GM12874 (cell line): ENCODE measurements at regions not wholly inside any gene's neighbourhood (a gene's known extent, or its start where the extent isn't known, plus 50 kb on each side); places are given as distances from the start of the nearest gene placed in this dataset.

Experiments used
- CTCF ChIP-seq: IDR thresholded peaks from 2 replicates; pipeline ENCODE4 v1.5.1; 2011; ENCODE audit warnings: low read depth, mild to moderate bottlenecking, control low read depth, low read length, moderate library complexity; ENCODE audit not compliant: insufficient read depth

GRCh38 chr16:29315916-29316517, 90.5 kb downstream of the NPIPB11 start:
- no peak for TF ChIP-seq CTCF

GRCh38 chr16:29315046-29315445, 91.5 kb downstream of the NPIPB11 start:
- no peak for TF ChIP-seq CTCF

- TF ChIP-seq CTCF = no peak
Measured at GRCh38 chr16:29314292-29314934, 92.1 kb downstream of the NPIPB11 start.

- no peak for TF ChIP-seq CTCF
Measured at GRCh38 chr16:29313559-29314048, 92.9 kb downstream of the NPIPB11 start.

- TF ChIP-seq CTCF = no peak
Measured at GRCh38 chr16:29312835-29313558, 93.5 kb downstream of the NPIPB11 start.

- TF ChIP-seq CTCF = no peak
Measured at GRCh38 chr16:29311461-29312344, 94.8 kb downstream of the NPIPB11 start.
